SK-N-SH (cell line): ENCODE measurements at regions not wholly inside any gene's neighbourhood (a gene's known extent, or its start where the extent isn't known, plus 50 kb on each side); places are given as distances from the start of the nearest gene placed in this dataset.

ENCODE experiments used
- CTCF ChIA-PET: fragments of 300-600, 350-600 bp; formaldehyde crosslinking; extraction: SDS; loops from one replicate; lab custom pipeline; 2021; lab: Yijun Ruan, JAX
- POLR2A ChIA-PET: fragments of 350-600 bp; sonication (Branson Sonifier 250); formaldehyde crosslinking; extraction: SDS; loops from one replicate; lab custom pipeline; 2020; ENCODE audit warnings: antibody characterized with exemption, inconsistent platforms; lab: Yijun Ruan, JAX
- DNase-seq: peaks from one replicate; pipeline ENCODE4 v3.0.0; 2012
- H2AFZ ChIP-seq: fragments of 200-600 bp; sonication (generic); 2 replicates; pipeline ENCODE4 v1.8.1; 2016; ENCODE audit warnings: antibody characterized with exemption, mild to moderate bottlenecking, low read depth
- H3F3A ChIP-seq: fragments of 200-600 bp; sonication (generic); replicated peaks from 2 replicates; pipeline ENCODE3; 2016; ENCODE audit warnings: antibody characterized with exemption, mild to moderate bottlenecking; ENCODE audit not compliant: insufficient read depth
- H3K27ac ChIP-seq, 2 experiments: fragments of 200-500 bp in 1 of 2; fragments of 200-600 bp in 1 of 2; sonication (Bioruptor generic) in 1 of 2; sonication (generic), shearing (Covaris generic) in 1 of 2; 2 replicates each; pipeline versions ENCODE4 v1.5.1 to v1.6.1; 2014 to 2016; ENCODE audit warnings: low read depth in 2 of 2, inconsistent platforms in 1 of 2, low read length in 1 of 2, mild to moderate bottlenecking in 1 of 2, mixed read lengths in 1 of 2
- H3K27me3 ChIP-seq: fragments of 200-600 bp; sonication (generic), shearing (Covaris generic); 2 replicates; pipeline ENCODE4 v1.6.1; 2016; ENCODE audit warnings: mixed run types; ENCODE audit not compliant: insufficient read depth
- H3K36me3 ChIP-seq, 2 experiments: fragments of 200-500 bp in 1 of 2; fragments of 200-600 bp in 1 of 2; sonication (Bioruptor generic) in 1 of 2; sonication (generic) in 1 of 2; replicated peaks in 1 of 2; 2 replicates each; pipeline versions ENCODE3 to v1.5.1; 2014 to 2016; ENCODE audit warnings: low read length in 1 of 2, mild to moderate bottlenecking in 1 of 2; ENCODE audit not compliant: insufficient read depth in 2 of 2, control insufficient read depth in 1 of 2
- H3K4me1 ChIP-seq, 2 experiments: fragments of 200-500 bp in 1 of 2; fragments of 200-600 bp in 1 of 2; sonication (Bioruptor generic) in 1 of 2; sonication (generic), shearing (Covaris generic) in 1 of 2; 2 replicates each; pipeline versions ENCODE4 v1.5.1 to v1.6.1; 2014 to 2016; ENCODE audit warnings: low read depth in 1 of 2, low read length in 1 of 2, mixed run types in 1 of 2; ENCODE audit not compliant: insufficient read depth in 2 of 2, control insufficient read depth in 1 of 2
- H3K4me2 ChIP-seq: fragments of 200-600 bp; sonication (generic), shearing (Covaris generic); 2 replicates; pipeline ENCODE4 v1.6.1; 2017; ENCODE audit warnings: mixed run types
- H3K4me3 ChIP-seq, 2 experiments: fragments of 200-500 bp in 1 of 2; fragments of 200-600 bp in 1 of 2; sonication (Bioruptor generic) in 1 of 2; sonication (generic), shearing (Covaris generic) in 1 of 2; 2 replicates each; pipeline versions ENCODE4 v1.5.1 to v1.8.1; 2014 to 2016; ENCODE audit warnings: low read depth in 2 of 2, inconsistent platforms in 1 of 2, low read length in 1 of 2, mild to moderate bottlenecking in 1 of 2, mixed read lengths in 1 of 2, moderate library complexity in 1 of 2
- H3K79me2 ChIP-seq: fragments of 200-600 bp; sonication (generic); 2 replicates; pipeline ENCODE4 v1.8.1; 2017; ENCODE audit warnings: mild to moderate bottlenecking; ENCODE audit not compliant: insufficient read depth
- H3K9ac ChIP-seq: fragments of 200-600 bp; sonication (generic); 2 replicates; pipeline ENCODE4 v1.6.1; 2017; ENCODE audit warnings: mixed run types
- H3K9me2 ChIP-seq: fragments of 200-600 bp; sonication (generic); 2 replicates; pipeline ENCODE4 v1.6.1; 2017; ENCODE audit warnings: mixed run types
- H3K9me3 ChIP-seq: fragments of 200-600 bp; sonication (generic); 2 replicates; pipeline ENCODE4 v1.6.1; 2017; ENCODE audit warnings: mixed run types, mild to moderate bottlenecking, moderate library complexity
- H4K20me1 ChIP-seq: fragments of 200-600 bp; sonication (generic); 2 replicates; pipeline ENCODE4 v1.6.1; 2017; ENCODE audit warnings: mild to moderate bottlenecking, mixed run types; ENCODE audit not compliant: insufficient read depth
- CHD2 ChIP-seq: fragments of 150-350 bp; IDR thresholded peaks from 2 replicates; pipeline ENCODE4 v1.6.1; 2018; ENCODE audit warnings: low read length; ENCODE audit not compliant: partially characterized antibody
- ELF1 ChIP-seq: IDR thresholded peaks from 2 replicates; pipeline ENCODE4 v1.4.0; 2012
- EP300 ChIP-seq, 2 experiments: IDR thresholded peaks; 2 replicates each; pipeline versions ENCODE4 v1.4.0 to v1.6.1; 2012; ENCODE audit warnings: borderline replicate concordance in 1 of 2, low read depth in 1 of 2, low read length in 1 of 2
- EZH2phosphoT487 ChIP-seq: fragments of 200-600 bp; sonication (generic); IDR thresholded peaks from 2 replicates; pipeline ENCODE4 v1.6.1; 2017; ENCODE audit warnings: low read depth, mixed run types, mild to moderate bottlenecking, antibody characterized with exemption, moderate library complexity, borderline replicate concordance
- FOSL2 ChIP-seq: IDR thresholded peaks from 2 replicates; pipeline ENCODE4 v1.4.0; 2012; ENCODE audit warnings: low read depth, mild to moderate bottlenecking, moderate library complexity, borderline replicate concordance
- FOXM1 ChIP-seq: IDR thresholded peaks from 2 replicates; pipeline ENCODE4 v1.4.0; 2012; ENCODE audit warnings: low read depth, mild to moderate bottlenecking
- GATA2 ChIP-seq: sonication (generic); formaldehyde crosslinking; IDR thresholded peaks from 2 replicates; pipeline ENCODE4 v1.5.0; 2020; ENCODE audit warnings: mild to moderate bottlenecking, missing genetic modification reagents
- JUND ChIP-seq: IDR thresholded peaks from 2 replicates; pipeline ENCODE4 v1.4.0; 2012
- MEF2A ChIP-seq: IDR thresholded peaks from 2 replicates; pipeline ENCODE4 v1.4.0; 2012; ENCODE audit warnings: low read depth, borderline replicate concordance
- MXI1 ChIP-seq: IDR thresholded peaks from 2 replicates; pipeline ENCODE4 v1.6.1; 2012; ENCODE audit warnings: mild to moderate bottlenecking, low read depth, low read length, improper control_type of control experiment
- NFIC ChIP-seq: IDR thresholded peaks from 2 replicates; pipeline ENCODE4 v1.4.0; 2012; ENCODE audit warnings: borderline replicate concordance
- RAD21 ChIP-seq: IDR thresholded peaks from 2 replicates; pipeline ENCODE4 v1.6.1; 2012; ENCODE audit warnings: mild to moderate bottlenecking, low read length
- REST ChIP-seq: IDR thresholded peaks from 2 replicates; pipeline ENCODE4 v1.6.1; 2012; ENCODE audit warnings: mild to moderate bottlenecking, low read depth, low read length, moderate library complexity
- RXRA ChIP-seq: IDR thresholded peaks from 2 replicates; pipeline ENCODE4 v1.4.0; 2012; ENCODE audit warnings: low read depth, mild to moderate bottlenecking, borderline replicate concordance
- TCF12 ChIP-seq: IDR thresholded peaks from 2 replicates; pipeline ENCODE4 v1.4.0; 2012
- TEAD4 ChIP-seq: IDR thresholded peaks from 2 replicates; pipeline ENCODE4 v1.4.0; 2012; ENCODE audit warnings: mild to moderate bottlenecking, borderline replicate concordance; ENCODE audit not compliant: insufficient read depth
- ZBTB33 ChIP-seq: IDR thresholded peaks from 2 replicates; pipeline ENCODE4 v1.4.0; 2012; ENCODE audit warnings: low read depth, borderline replicate concordance
- WGBS: methylation state at CpG from one replicate; pipeline ENCODE4 v1.1.6; 2017; ENCODE audit warnings: low lambda C conversion rate; 5-methylcytosine and 5-hydroxymethylcytosine counted together
- TF ChIP-seq, protein P1 (sequence below): IDR thresholded peaks from 2 replicates; pipeline ENCODE4; 2012
- TF ChIP-seq, protein P2 (sequence below): IDR thresholded peaks from 2 replicates; pipeline ENCODE4 v1.4.0; 2012; ENCODE audit warnings: low read depth
- TF ChIP-seq, protein P3 (sequence below): IDR thresholded peaks from 2 replicates; pipeline ENCODE4 v1.4.0; 2012; ENCODE audit warnings: low read depth, borderline replicate concordance
- TF ChIP-seq, protein P4 (sequence below): fragments of 150-350 bp; IDR thresholded peaks from 2 replicates; pipeline ENCODE4 v1.6.1; 2016; ENCODE audit warnings: mild to moderate bottlenecking, low read depth, low read length

DNA sequence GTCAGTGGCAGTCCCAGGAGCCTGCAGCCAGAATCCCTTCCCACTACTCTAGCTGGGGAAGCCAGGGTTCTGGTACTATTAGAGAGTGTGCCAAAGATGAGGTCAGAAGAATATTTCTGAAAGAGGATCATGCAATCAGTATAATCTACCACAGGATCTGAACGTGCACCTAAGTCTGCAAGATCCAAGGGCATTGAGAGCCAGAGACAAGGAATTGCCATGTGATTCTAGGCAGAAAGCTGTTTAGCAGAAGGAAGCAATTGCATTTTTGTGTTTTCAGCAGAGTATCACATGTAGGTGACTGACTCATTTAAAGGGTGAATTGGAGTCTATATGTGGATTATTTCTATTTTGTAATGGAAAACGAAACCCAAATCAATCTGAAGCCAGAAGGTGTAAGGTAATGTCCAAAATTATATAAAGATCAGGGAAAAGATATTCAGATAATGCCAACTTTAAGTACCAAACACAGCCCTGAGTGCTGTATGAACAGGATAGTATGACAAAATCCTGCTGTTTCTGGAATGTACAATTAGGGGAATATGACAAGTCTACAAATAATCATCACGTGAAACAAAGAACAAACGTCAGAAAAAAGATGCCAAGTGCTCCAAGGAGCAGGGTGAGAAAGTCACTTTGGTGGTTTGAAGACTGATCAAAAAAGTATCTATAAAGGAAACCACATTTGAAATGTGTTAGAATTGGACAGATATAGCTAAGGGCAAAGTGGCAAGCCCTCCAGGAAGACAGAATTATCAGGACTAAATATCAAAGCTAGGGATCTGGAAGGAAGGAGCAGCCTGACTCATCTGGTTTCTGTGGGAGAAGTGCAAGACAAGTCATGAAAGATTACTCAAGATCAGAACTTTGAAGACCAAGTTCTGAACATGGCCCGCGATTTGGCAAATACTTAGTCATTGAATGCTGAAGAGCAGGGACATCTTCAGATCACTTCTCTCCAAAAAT, 1036.6 kb downstream of the NTRK3 start:
- Histone ChIP-seq H3K4me2 (peak overlapping the region; percentile 32; the same call in 1 of the 2 replicates), H3K36me3 (no peaks in the 10 kb centered on the region), H3K9ac (peak overlapping the region; percentile 33; the same call in 1 of the 2 replicates), H3K4me1 (0 out of 4 replicates have a peak, but pooled peaks cover 0 to 3% of the 10 kb centered on the region in 2 experiments), H4K20me1 (no peaks in the 10 kb centered on the region), H3K9me3 (no peaks in the 10 kb centered on the region), H3K9me2 (no peaks in the 10 kb centered on the region), H3K79me2 (no peaks in the 10 kb centered on the region), H3F3A (peaks cover 13% of the 10 kb centered on the region), H3K27ac (peak overlapping the region in 1 of 2 experiments; percentile 84; a peak in 2 of 4 replicates), H2AFZ (no peak overlapping the region), H3K4me3 (no peak overlapping the region), H3K27me3 (no peaks in the 10 kb centered on the region)
- 12% methylated on average over 6 of the region's 6 CpGs for whole genome bisulfite sequencing
- TF ChIP-seq RXRA (peak; percentile 29; the same call in 1 of the 2 replicates), ELF1 (no peak), TEAD4 (peak; percentile 60; the same call in 1 of the 2 replicates), FOSL2 (peak; percentile 66), ZBTB33 (0 out of 2 replicates have a peak, but pooled peaks have one; percentile 16), GATA2 (no peak), FOXM1 (0 out of 2 replicates have a peak, but pooled peaks have one; percentile 25), JUND (peak; percentile 74), RAD21 (no peak), MXI1 (no peak), EP300 (IDR thresholded peaks at IDR 0.05; ENCODE audit: borderline replicate concordance in 1 of 2, low read depth in 1 of 2, low read length in 1 of 2) (peak in 1 of 2 experiments; percentile 82; a peak in 2 of 4 replicates), EZH2phosphoT487 (no peak), MEF2A (0 out of 2 replicates have a peak, but pooled peaks have one; percentile 9), TCF12 (peak; percentile 90), REST (no peak), CHD2 (no peak), NFIC (peak; percentile 79)
- TF ChIP-seq, protein P1, sequence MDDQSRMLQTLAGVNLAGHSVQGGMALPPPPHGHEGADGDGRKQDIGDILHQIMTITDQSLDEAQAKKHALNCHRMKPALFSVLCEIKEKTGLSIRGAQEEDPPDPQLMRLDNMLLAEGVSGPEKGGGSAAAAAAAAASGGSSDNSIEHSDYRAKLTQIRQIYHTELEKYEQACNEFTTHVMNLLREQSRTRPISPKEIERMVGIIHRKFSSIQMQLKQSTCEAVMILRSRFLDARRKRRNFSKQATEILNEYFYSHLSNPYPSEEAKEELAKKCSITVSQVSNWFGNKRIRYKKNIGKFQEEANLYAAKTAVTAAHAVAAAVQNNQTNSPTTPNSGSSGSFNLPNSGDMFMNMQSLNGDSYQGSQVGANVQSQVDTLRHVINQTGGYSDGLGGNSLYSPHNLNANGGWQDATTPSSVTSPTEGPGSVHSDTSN, result peak; percentile 75
- TF ChIP-seq, protein P2, sequence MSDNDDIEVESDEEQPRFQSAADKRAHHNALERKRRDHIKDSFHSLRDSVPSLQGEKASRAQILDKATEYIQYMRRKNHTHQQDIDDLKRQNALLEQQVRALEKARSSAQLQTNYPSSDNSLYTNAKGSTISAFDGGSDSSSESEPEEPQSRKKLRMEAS, result peak; percentile 46; the same call in 1 of the 2 replicates
- TF ChIP-seq, protein P3, sequence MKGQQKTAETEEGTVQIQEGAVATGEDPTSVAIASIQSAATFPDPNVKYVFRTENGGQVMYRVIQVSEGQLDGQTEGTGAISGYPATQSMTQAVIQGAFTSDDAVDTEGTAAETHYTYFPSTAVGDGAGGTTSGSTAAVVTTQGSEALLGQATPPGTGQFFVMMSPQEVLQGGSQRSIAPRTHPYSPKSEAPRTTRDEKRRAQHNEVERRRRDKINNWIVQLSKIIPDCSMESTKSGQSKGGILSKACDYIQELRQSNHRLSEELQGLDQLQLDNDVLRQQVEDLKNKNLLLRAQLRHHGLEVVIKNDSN, result peak; percentile 29; the same call in 1 of the 2 replicates
- TF ChIP-seq, protein P4, sequence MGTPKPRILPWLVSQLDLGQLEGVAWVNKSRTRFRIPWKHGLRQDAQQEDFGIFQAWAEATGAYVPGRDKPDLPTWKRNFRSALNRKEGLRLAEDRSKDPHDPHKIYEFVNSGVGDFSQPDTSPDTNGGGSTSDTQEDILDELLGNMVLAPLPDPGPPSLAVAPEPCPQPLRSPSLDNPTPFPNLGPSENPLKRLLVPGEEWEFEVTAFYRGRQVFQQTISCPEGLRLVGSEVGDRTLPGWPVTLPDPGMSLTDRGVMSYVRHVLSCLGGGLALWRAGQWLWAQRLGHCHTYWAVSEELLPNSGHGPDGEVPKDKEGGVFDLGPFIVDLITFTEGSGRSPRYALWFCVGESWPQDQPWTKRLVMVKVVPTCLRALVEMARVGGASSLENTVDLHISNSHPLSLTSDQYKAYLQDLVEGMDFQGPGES, result no peak
- ChIA-PET POLR2A (no interaction called here), CTCF (no interaction called here)
- no peak for DNase-seq
